CD4-positive, alpha-beta memory T cell (primary cell): ENCODE measurements at regions not wholly inside any gene's neighbourhood (a gene's known extent, or its start where the extent isn't known, plus 50 kb on each side); places are given as distances from the start of the nearest gene placed in this dataset.

ENCODE experiments used
- CTCF ChIA-PET: fragments of 350-600 bp; sonication (Branson Sonifier 250); formaldehyde crosslinking; loops from one replicate; lab custom pipeline; 2021; ENCODE audit warnings: inconsistent platforms; ENCODE audit not compliant: partially characterized antibody; lab: Charles Lee
- POLR2A ChIA-PET: fragments of 350-600 bp; sonication (Branson Sonifier 250); formaldehyde crosslinking; loops from one replicate; lab custom pipeline; 2021; ENCODE audit not compliant: partially characterized antibody; lab: Charles Lee
- DNase-seq, 5 donors: peaks; one replicate each; pipeline versions ENCODE4 v3.0.0 to v3.0.0-alpha.2; 2020 to 2022; ENCODE audit warnings: mixed read lengths in 1 of 5
- H3K27ac ChIP-seq: one replicate; pipeline ENCODE4 v1.7.0; 2013; ENCODE audit warnings: low read depth, low read length
- H3K27me3 ChIP-seq: 2 replicates; pipeline ENCODE4 v1.7.0; 2013; ENCODE audit warnings: mild to moderate bottlenecking, low read length, moderate library complexity; ENCODE audit not compliant: insufficient read depth
- H3K36me3 ChIP-seq: 2 replicates; pipeline ENCODE4 v1.7.0; 2013; ENCODE audit warnings: mild to moderate bottlenecking, low read length, moderate library complexity; ENCODE audit not compliant: insufficient read depth
- H3K4me1 ChIP-seq: 2 replicates; pipeline ENCODE4 v1.7.0; 2013; ENCODE audit warnings: mild to moderate bottlenecking, low read length, moderate library complexity; ENCODE audit not compliant: insufficient read depth
- H3K4me3 ChIP-seq, 2 donors: one replicate each; pipeline ENCODE4 v1.7.0; 2013; ENCODE audit warnings: low read length in 2 of 2, mild to moderate bottlenecking in 1 of 2
- H3K9me3 ChIP-seq, 2 donors: one replicate each; pipeline ENCODE4 v1.7.0; 2013; ENCODE audit warnings: low read length in 2 of 2, control low read depth in 1 of 2; ENCODE audit not compliant: control insufficient read depth in 1 of 2
- H3K27ac Mint-ChIP-seq, 7 donors: one replicate each; pipeline ENCODE4 v1.8.0; 2020 to 2021; ENCODE audit warnings: mixed read lengths in 7 of 7, mild to moderate bottlenecking in 6 of 7, inconsistent platforms in 3 of 7, moderate library complexity in 3 of 7
- H3K27me3 Mint-ChIP-seq, 2 donors: one replicate each; pipeline ENCODE4 v1.8.0; 2020 to 2021; ENCODE audit warnings: mixed read lengths in 2 of 2
- H3K36me3 Mint-ChIP-seq, 2 donors: one replicate each; pipeline ENCODE4 v1.8.0; 2020 to 2021; ENCODE audit warnings: mixed read lengths in 2 of 2, inconsistent platforms in 1 of 2, mild to moderate bottlenecking in 1 of 2
- H3K4me1 Mint-ChIP-seq, 4 donors: one replicate each; pipeline ENCODE4 v1.8.0; 2020 to 2021; ENCODE audit warnings: mixed read lengths in 4 of 4, mild to moderate bottlenecking in 1 of 4
- H3K4me3 Mint-ChIP-seq, 8 donors: one replicate each; pipeline ENCODE4 v1.8.0; 2020 to 2021; ENCODE audit warnings: mixed read lengths in 8 of 8, mild to moderate bottlenecking in 7 of 8, moderate library complexity in 6 of 8, inconsistent platforms in 3 of 8
- H3K9me3 Mint-ChIP-seq, 8 donors: one replicate each; pipeline ENCODE4 v1.8.0; 2020 to 2021; ENCODE audit warnings: mixed read lengths in 8 of 8, mild to moderate bottlenecking in 5 of 8, inconsistent platforms in 3 of 8, moderate library complexity in 1 of 8
- intact Hi-C: fragments of 100-400 bp; cut with micrococcal nuclease; formaldehyde crosslinking; loops from one replicate; pipeline ENCODE4 v1.15.1; 2023

DNA sequence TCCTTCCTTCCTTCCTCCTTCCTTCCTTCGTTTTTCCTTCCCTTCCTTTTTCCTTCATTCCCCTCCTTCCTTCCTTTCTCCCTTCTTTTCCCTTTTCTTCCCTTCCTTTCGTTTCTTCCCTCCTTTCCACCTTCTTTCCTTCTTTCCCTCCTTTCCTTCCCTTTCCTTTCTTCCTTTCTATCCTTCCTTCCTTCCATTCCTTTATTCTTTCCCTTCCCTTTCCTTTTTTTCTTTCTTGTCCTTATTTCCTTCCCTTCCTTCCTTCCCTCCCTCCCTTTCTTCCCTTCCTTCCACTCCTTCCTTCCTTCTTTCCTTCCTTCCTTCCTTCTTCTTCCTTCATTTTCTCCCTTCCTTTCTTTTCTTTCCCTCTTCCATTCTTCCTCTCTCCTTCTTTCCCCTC lies 394.6 kb downstream of the GABRB3 start:
- Histone ChIP-seq H3K4me1 (no peaks in the 10 kb centered on the region), H3K27ac (no peak overlapping the region), H3K4me3 (no peak overlapping the region), H3K36me3 (no peaks in the 10 kb centered on the region), H3K9me3 (peaks cover 0 to 5% of the 10 kb centered on the region in 2 donors), H3K27me3 (no peaks in the 10 kb centered on the region)
- CTCF ChIA-PET = no interaction called here
- no peaks in the 10 kb centered on the region for H3K4me1 Mint-ChIP-seq
- POLR2A ChIA-PET = no interaction called here
- intact Hi-C loops = no loop called here
- H3K27me3 Mint-ChIP-seq = no peaks in the 10 kb centered on the region
- H3K27ac Mint-ChIP-seq = no peak overlapping the region
- peaks cover 0 to 1% of the 10 kb centered on the region in 2 donors for H3K36me3 Mint-ChIP-seq
- H3K4me3 Mint-ChIP-seq = no peak overlapping the region
- H3K9me3 Mint-ChIP-seq = peaks cover 3 to 49% (median 29%) of the 10 kb centered on the region in 8 donors
- no peak for DNase-seq

DNA sequence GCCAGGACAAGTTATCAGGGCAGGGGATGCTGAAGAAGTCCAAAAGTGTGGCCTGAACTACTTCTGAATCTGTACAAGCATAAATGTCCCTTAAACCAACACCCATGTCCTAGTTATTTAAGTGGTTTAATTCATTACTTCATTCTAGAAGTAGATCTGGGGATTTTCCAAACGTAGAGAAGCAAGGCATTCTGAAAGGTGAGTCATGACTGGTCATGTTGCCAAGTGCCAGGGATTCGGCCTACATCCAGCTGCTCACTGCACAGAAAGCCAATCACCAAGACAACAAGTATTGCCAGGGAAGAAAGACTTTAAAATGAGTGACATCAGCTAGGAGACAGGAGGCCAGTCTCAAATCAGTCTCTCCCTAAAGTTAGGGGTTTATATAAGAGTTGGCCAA lies 396.6 kb downstream of the GABRB3 start:
- ChIA-PET CTCF (no interaction called here), POLR2A (no interaction called here)
- Histone ChIP-seq H3K36me3 (no peaks in the 10 kb centered on the region), H3K4me3 (no peak overlapping the region), H3K27ac (no peak overlapping the region), H3K9me3 (peaks cover 0 to 5% of the 10 kb centered on the region in 2 donors), H3K27me3 (no peaks in the 10 kb centered on the region), H3K4me1 (no peaks in the 10 kb centered on the region)
- Mint-ChIP-seq H3K9me3 (peaks cover 3 to 49% (median 30%) of the 10 kb centered on the region in 8 donors), H3K4me1 (no peaks in the 10 kb centered on the region), H3K27ac (no peak overlapping the region), H3K27me3 (no peaks in the 10 kb centered on the region), H3K4me3 (no peak overlapping the region), H3K36me3 (peaks cover 0 to 1% of the 10 kb centered on the region in 2 donors)
- intact Hi-C loops = no loop called here
- DNase-seq = no peak

DNA sequence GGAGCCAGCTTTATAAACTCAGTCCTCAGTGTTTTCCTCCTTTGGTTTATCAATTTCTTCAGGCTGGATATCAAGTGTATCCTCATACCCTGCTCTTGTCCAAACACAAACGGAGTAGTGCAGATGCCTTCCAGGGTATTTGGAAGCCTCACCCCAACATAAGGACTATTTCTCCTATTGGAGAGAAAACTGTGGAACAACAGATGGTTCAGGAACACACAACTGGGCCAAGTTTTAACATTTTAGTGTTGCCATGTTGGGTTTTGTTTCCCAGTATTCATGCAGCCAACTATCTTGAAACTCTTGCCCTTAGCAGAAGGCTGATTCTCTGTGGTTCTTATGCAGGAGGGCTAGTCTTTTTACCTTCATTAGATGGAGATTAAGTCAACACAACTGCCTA lies 398.1 kb downstream of the GABRB3 start:
- no peak for DNase-seq
- Histone ChIP-seq H3K4me3 (no peak overlapping the region), H3K36me3 (no peaks in the 10 kb centered on the region), H3K27ac (no peak overlapping the region), H3K4me1 (no peaks in the 10 kb centered on the region), H3K27me3 (no peaks in the 10 kb centered on the region), H3K9me3 (peaks cover 0 to 5% of the 10 kb centered on the region in 2 donors)
- CTCF ChIA-PET = no interaction called here
- Mint-ChIP-seq H3K36me3 (peaks cover 0 to 1% of the 10 kb centered on the region in 2 donors), H3K4me3 (no peak overlapping the region), H3K9me3 (peaks cover 3 to 49% (median 32%) of the 10 kb centered on the region in 8 donors), H3K27me3 (peaks cover 0 to 2% of the 10 kb centered on the region in 2 donors), H3K4me1 (no peaks in the 10 kb centered on the region), H3K27ac (no peak overlapping the region)
- POLR2A ChIA-PET = no interaction called here
- intact Hi-C loops = no loop called here

DNA sequence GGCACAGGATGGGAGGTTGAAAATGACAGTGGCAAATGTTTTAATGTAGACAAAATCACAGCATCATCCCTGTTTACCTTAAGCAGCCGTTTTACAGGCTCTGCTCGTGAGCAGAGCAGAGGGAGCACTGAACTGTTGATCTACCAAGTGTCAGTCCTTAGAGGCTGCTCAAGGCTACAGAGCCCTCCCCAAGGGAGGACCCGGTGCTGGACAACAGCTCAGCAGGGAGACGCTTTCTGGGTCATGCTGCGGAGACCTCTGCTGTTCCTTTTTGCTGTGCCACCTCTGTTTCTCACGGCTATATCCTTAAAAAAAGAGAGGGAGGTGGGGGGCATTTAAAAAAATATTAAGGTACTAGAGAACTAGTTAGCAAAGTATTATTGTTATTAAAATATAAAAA lies 400.2 kb downstream of the GABRB3 start:
- intact Hi-C loops = no loop called here
- Histone ChIP-seq H3K4me1 (no peaks in the 10 kb centered on the region), H3K9me3 (peaks cover 0 to 5% of the 10 kb centered on the region in 2 donors), H3K36me3 (no peaks in the 10 kb centered on the region), H3K27ac (no peak overlapping the region), H3K27me3 (no peaks in the 10 kb centered on the region), H3K4me3 (no peak overlapping the region)
- Mint-ChIP-seq H3K4me3 (no peak overlapping the region), H3K4me1 (no peaks in the 10 kb centered on the region), H3K36me3 (peaks cover 0 to 1% of the 10 kb centered on the region in 2 donors), H3K27ac (no peak overlapping the region), H3K9me3 (peaks cover 3 to 46% (median 28%) of the 10 kb centered on the region in 8 donors), H3K27me3 (peaks cover 0 to 2% of the 10 kb centered on the region in 2 donors)
- DNase-seq = no peak
- ChIA-PET CTCF (no interaction called here), POLR2A (no interaction called here)

DNA sequence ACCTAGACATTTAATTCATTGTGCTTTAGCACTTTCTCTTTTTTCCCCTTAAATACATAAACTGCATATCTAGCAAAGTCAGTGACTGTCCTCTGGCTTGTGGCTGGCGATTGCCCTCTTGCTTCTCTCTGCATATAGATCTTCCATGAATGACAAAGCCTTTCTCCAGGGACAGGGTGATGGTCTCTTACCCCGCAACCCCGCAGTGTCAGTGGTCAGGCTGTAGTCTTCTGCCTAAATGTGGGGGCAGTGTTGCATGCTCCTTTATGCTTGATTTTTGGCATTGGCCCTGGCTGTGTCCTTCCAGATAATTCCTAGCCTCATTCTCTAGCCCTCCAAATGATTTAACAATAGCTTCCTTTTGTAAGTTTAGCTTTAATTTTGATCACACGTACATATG lies 407.8 kb downstream of the GABRB3 start:
- Histone ChIP-seq H3K27ac (no peak overlapping the region), H3K9me3 (no peaks in the 10 kb centered on the region), H3K4me1 (no peaks in the 10 kb centered on the region), H3K27me3 (no peaks in the 10 kb centered on the region), H3K4me3 (no peak overlapping the region), H3K36me3 (no peaks in the 10 kb centered on the region)
- POLR2A ChIA-PET = no interaction called here
- H3K9me3 Mint-ChIP-seq = peaks cover 0 to 24% (median 5%) of the 10 kb centered on the region in 8 donors
- no peak for DNase-seq
- CTCF ChIA-PET = no interaction called here
- H3K36me3 Mint-ChIP-seq = no peaks in the 10 kb centered on the region
- intact Hi-C loops = no loop called here
- no peaks in the 10 kb centered on the region for H3K4me1 Mint-ChIP-seq
- H3K27me3 Mint-ChIP-seq = no peaks in the 10 kb centered on the region
- H3K27ac Mint-ChIP-seq = no peak overlapping the region
- H3K4me3 Mint-ChIP-seq = no peak overlapping the region

DNA sequence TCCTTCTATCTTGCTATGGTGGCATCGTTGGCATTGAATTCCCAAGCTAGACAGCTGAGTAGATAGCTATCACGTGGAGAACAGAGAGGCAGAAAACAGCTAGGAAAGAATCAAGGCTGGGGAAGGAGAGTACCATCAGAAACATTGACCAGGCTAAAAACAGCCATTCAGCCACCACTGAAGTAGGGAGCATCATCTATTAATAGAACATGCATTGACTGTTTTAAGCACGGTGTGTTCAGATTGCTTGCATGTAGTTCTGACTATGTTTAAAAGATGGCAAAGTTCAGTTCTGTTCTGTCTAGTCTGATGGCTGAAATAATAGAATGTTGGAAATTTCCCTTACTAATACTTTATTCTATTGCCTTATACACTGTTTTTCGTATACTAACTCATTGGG lies 413.0 kb downstream of the GABRB3 start:
- Mint-ChIP-seq H3K9me3 (peaks cover 0 to 18% (median 3%) of the 10 kb centered on the region in 8 donors), H3K36me3 (no peaks in the 10 kb centered on the region), H3K27ac (no peak overlapping the region), H3K4me3 (no peak overlapping the region), H3K4me1 (no peaks in the 10 kb centered on the region), H3K27me3 (no peaks in the 10 kb centered on the region)
- DNase-seq = no peak
- Histone ChIP-seq H3K36me3 (no peaks in the 10 kb centered on the region), H3K9me3 (no peaks in the 10 kb centered on the region), H3K4me1 (no peaks in the 10 kb centered on the region), H3K27me3 (no peaks in the 10 kb centered on the region), H3K4me3 (no peak overlapping the region), H3K27ac (no peak overlapping the region)
- POLR2A ChIA-PET = no interaction called here
- CTCF ChIA-PET = no interaction called here
- intact Hi-C loops = no loop called here

DNA sequence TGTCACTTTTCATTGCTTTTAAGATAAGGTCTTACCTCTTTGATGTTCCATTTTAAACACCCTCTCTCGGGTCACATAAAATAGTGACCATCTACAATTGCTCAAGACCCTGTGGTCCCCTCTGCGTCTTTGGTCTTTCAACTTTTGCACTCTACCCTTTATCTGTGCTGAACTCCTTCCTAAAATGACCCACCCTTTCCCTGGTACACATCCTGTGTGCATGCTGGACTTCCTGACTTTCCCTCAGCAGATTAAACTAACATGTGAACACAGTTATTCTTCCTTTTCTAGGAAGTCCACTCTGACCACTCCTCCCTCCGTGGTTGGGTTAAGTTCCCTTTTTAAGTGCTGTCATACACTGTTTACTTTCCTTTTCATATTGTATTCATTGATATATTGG lies 414.2 kb downstream of the GABRB3 start:
- POLR2A ChIA-PET = no interaction called here
- Histone ChIP-seq H3K9me3 (no peaks in the 10 kb centered on the region), H3K4me3 (no peak overlapping the region), H3K27me3 (no peaks in the 10 kb centered on the region), H3K36me3 (no peaks in the 10 kb centered on the region), H3K4me1 (no peaks in the 10 kb centered on the region), H3K27ac (no peak overlapping the region)
- CTCF ChIA-PET = no interaction called here
- H3K4me1 Mint-ChIP-seq = no peaks in the 10 kb centered on the region
- H3K27me3 Mint-ChIP-seq = no peaks in the 10 kb centered on the region
- no peaks in the 10 kb centered on the region for H3K36me3 Mint-ChIP-seq
- H3K4me3 Mint-ChIP-seq = no peak overlapping the region
- intact Hi-C loops = no loop called here
- no peak for DNase-seq
- no peak overlapping the region for H3K27ac Mint-ChIP-seq
- peaks cover 0 to 18% (median 3%) of the 10 kb centered on the region in 8 donors for H3K9me3 Mint-ChIP-seq

DNA sequence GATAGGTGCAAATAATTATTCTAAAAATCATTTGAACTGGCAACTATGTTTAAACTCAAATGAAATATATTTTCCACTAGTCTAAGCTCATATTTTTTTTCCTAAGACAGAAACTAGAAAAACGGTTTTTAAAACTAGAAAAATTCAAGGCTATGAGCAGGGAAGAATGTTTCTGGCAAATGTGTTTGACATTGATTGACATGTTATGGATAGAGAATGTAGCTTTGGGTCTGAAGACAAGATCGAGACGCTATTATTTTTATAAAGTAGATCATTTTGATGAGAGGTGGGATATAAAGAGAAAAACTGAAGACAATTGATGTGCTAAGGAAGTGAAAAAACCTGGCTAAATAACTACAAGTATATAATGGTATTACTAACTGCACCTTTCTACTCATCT lies 415.2 kb downstream of the GABRB3 start:
- Mint-ChIP-seq H3K9me3 (peaks cover 0 to 16% (median 5%) of the 10 kb centered on the region in 8 donors), H3K36me3 (no peaks in the 10 kb centered on the region), H3K4me3 (no peak overlapping the region), H3K27me3 (no peaks in the 10 kb centered on the region), H3K27ac (no peak overlapping the region), H3K4me1 (no peaks in the 10 kb centered on the region)
- Histone ChIP-seq H3K27ac (no peak overlapping the region), H3K36me3 (no peaks in the 10 kb centered on the region), H3K4me1 (no peaks in the 10 kb centered on the region), H3K27me3 (no peaks in the 10 kb centered on the region), H3K4me3 (no peak overlapping the region), H3K9me3 (no peaks in the 10 kb centered on the region)
- CTCF ChIA-PET = no interaction called here
- POLR2A ChIA-PET = no interaction called here
- no peak for DNase-seq
- intact Hi-C loops = no loop called here
